ENCODE measurements at regions not wholly inside any gene's neighbourhood (a gene's known extent, or its start where the extent isn't known, plus 50 kb on each side); places are given as distances from the start of the nearest gene placed in this dataset.
"Not testable (repeated sequence)": the region's sequence is repeated elsewhere in the genome, so short reads cannot be mapped to it uniquely, and the experiment has no call there.

- not testable (repeated sequence) for DNase-seq (ENCODE audit: low read depth)
Observed at GRCh38 chr7:68082961-68083657, 1086.5 kb downstream of the TYW1 start.

- no peak for DNase-seq (ENCODE audit: low read depth)
Observed at GRCh38 chr7:68087401-68087800, 1090.8 kb downstream of the TYW1 start.

GRCh38 chr7:68088879-68089278, 1092.2 kb downstream of the TYW1 start:
- no peak for DNase-seq (ENCODE audit: low read depth)

GRCh38 chr7:68090256-68090655, 1093.6 kb downstream of the TYW1 start:
- DNase-seq (ENCODE audit: low read depth), result not testable (repeated sequence)

DNA sequence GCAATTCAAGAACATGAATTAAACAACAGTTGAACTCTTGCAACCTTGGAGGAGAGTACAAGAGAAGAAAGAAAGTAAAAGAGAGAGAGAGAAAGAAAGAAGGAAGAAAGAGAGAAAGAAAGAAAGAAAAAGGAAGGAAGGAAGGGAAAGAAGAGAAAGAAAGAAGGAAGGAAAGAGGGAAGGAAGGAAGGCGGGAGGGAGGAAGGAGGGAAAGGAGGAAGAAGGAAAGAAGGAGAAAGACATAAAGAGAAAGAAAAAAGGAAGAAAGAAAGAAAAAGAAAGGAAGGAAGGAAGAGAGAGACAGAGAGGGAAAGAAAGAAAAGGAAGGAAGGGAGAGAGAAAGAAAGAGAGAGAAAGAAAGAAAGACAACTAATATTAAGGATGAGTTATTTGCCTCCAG, 1106.7 kb downstream of the TYW1 start:
- no peak for DNase-seq (ENCODE audit: low read depth)

DNA sequence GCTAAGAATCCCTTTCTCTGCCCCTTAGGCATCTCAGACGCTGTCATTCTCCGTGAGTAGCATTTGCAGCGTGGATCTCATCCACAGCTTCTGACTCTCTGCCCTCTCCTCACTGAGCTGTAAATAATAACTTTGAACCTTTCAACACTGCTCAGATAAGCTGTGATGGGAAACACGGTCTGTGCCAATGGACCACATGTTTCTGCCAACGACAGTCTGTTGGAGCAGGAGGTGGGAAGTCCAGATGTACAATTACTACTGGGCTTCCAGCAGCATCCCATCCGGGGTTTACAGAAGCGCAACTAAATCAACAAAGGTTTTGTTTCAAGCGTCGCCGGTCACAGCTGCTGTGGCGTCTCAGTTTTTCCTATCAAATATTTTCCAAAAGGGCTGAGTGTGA, 1110.6 kb downstream of the TYW1 start:
- DNase-seq (ENCODE audit: low read depth), result no peak

GRCh38 chr7:68107968-68108367, 1111.3 kb downstream of the TYW1 start:
- no peak for DNase-seq (ENCODE audit: low read depth)

DNA sequence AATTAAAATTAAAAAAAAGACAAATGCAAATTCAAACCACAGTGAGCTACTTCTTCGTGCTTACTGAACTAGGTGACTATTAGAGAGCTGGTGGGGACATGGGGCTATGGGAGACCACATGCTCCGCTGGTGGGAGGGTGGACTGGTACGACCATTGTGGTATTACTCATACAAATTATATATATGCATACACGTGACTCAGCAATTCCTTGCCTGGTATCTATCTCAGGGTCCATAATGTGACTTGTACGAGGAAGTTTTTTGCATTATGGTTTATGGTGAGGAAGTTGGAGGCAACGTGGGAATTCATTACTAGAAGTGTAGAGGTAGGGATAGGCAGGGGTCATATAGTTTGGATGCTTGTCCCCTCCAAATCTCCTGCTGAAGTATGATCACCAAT, 1112.7 kb downstream of the TYW1 start:
- no peak for DNase-seq (ENCODE audit: low read depth)

- no peak for DNase-seq (ENCODE audit: low read depth)
Observed at GRCh38 chr7:68119411-68119810, 1122.8 kb downstream of the TYW1 start.

- no peak for DNase-seq (ENCODE audit: low read depth)
Observed at GRCh38 chr7:68121056-68121455, 1124.4 kb downstream of the TYW1 start.

GRCh38 chr7:68121655-68122054, 1125.0 kb downstream of the TYW1 start:
- no peak for DNase-seq (ENCODE audit: low read depth)

GRCh38 chr7:68122801-68123200, 1126.2 kb downstream of the TYW1 start:
- DNase-seq (ENCODE audit: low read depth), result no peak

DNA sequence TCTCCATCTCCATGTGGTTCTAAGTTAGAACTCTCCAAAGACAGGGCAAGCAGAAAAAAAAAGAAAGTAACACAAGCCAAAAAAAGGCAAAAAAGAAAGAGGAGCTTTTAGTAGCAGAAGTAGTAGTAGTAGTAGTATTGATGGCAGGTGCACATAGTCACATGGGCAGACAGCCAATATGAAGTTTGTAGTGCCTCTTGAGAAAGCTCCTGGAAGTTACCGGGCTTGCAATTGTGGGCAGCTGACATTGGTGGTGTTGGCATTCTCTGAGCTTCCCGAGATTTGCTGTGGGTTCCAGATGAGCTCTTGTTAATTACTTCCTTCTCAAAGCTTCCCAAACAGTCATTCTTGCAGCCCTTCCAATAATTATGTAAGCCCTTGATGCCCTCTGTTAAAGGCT, 1128.5 kb downstream of the TYW1 start:
- DNase-seq (ENCODE audit: low read depth), result no peak

- no peak for DNase-seq (ENCODE audit: low read depth)
Observed at GRCh38 chr7:68133045-68133444, 1136.4 kb downstream of the TYW1 start.

- DNase-seq (ENCODE audit: low read depth), result no peak
Observed at GRCh38 chr7:68143345-68143744, 1146.7 kb downstream of the TYW1 start.

- DNase-seq (ENCODE audit: low read depth), result no peak
Observed at GRCh38 chr7:68146983-68147382, 1150.3 kb downstream of the TYW1 start.

- DNase-seq (ENCODE audit: low read depth), result no peak
Observed at GRCh38 chr7:68147614-68148238, 1151.1 kb downstream of the TYW1 start.

- no peak for DNase-seq (ENCODE audit: low read depth)
Observed at GRCh38 chr7:68148440-68148839, 1151.8 kb downstream of the TYW1 start.

GRCh38 chr7:68152205-68152604, 1155.6 kb downstream of the TYW1 start:
- DNase-seq (ENCODE audit: low read depth), result no peak

GRCh38 chr7:68155676-68156075, 1159.0 kb downstream of the TYW1 start:
- DNase-seq (ENCODE audit: low read depth), result no peak

DNA sequence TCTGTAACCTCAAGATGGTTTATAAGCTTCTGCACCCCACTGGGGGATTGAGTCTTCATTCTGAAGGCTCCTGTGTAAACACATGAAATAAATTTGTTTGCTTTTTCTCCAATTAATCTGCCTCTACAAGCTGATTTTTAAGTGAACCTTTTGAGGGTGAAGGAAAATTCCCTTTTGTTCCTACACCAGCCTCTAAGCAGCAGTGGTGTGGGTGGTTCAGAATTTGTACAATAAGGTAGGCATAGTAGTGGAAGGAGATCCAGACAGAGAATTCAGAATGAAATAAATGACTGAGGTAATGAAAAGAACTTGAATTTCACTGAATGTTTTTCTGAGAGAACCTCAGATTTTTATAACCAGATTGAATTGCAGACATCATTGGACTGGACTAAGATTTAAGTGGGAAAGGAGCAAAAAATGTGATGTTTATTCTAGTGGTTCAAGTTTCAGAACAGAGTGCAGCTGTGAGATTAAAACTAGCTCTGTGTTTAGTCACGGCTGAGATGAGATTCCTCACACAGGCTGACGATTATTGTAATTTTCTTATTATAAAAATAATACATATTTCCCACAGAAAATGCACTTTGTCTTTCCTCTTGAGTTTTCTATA, 1162.2 kb downstream of the TYW1 start:
- DNase-seq (ENCODE audit: low read depth), result no peak

GRCh38 chr7:68162712-68163111, 1166.1 kb downstream of the TYW1 start:
- DNase-seq (ENCODE audit: low read depth), result no peak

GRCh38 chr7:68166525-68166924, 1169.9 kb downstream of the TYW1 start:
- no peak for DNase-seq (ENCODE audit: low read depth)

GRCh38 chr7:68173513-68173912, 1176.9 kb downstream of the TYW1 start:
- no peak for DNase-seq (ENCODE audit: low read depth)

All from stimulated activated CD8-positive, alpha-beta memory T cell treated with anti-CD3 and anti-CD28 coated beads, Interleukin-12 subunit alpha, Interleukin-12 subunit beta, amount 100 ng/mL, for 1 hour (primary cell).